ENCODE measurements at regions not wholly inside any gene's neighbourhood (a gene's known extent, or its start where the extent isn't known, plus 50 kb on each side); places are given as distances from the start of the nearest gene placed in this dataset.

DNA sequence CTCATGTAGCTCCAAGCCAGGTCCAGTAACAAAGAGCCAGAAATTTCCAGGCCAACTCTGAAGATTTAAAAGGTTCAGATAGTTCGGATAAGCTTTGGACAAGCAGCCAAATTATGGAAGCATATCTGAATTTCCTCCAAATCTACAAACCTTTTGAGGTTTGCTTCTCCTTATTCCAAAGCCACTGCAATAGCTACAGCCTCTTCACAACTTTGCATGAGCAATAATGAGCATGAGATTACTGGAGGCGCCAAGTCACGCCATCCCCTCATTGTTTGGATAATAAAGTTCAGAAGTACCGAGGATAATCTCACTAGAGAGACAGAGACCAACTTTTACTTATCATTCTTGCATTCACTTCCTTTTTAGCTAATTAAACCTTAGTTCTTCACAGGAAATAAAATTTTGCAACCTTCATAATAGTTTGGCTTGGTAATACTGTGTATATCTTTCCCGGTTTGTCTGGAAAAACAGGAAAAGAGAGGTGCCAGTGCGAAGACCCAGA, 329.6 kb upstream of the RSPO3 start (continued):
- no peak for TF ChIP-seq JUND (IDR thresholded peaks at IDR 0.05; ENCODE audit: low read depth, low read length)
- no peak for TF ChIP-seq JUNB (IDR thresholded peaks at IDR 0.05)
- no peak for TF ChIP-seq WRNIP1 (IDR thresholded peaks at IDR 0.05; ENCODE audit: borderline replicate concordance, low read depth, low read length)
- TF ChIP-seq FOXM1 (IDR thresholded peaks at IDR 0.05; ENCODE audit: low read depth, low read length): no peak

DNA sequence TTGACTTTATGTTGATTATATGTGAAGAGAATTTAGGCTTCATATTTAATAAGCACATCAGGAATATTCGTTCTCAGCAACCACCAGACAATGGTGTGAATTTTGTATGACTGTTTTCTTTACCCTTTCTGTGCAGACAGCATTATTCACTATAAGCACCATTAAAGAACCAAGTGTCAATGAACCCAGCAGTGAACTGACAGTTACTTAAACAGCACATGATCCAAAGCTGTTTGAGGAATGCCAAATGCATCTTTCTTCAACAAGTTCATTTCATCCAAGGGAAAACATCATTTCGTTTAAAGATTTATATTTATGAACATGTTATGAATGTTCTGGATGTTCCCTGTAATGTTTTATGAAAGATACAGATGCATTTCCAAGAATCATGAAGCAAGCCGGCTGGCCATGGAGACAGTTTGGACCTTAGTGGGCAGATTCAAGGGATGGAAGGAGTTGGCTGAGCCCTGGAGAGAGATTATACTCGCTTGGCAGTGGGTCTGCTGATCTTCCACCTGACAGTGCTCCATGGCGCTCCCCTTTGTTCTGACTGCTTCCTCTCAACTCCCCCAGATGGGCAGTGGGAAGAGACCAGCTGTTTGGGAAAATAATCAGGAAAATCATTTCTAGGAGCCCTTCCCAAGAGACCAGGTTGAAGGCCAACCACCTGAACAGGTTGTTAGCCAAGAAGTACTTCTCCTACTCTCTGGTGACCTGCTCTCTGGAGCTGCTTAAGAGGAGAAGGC, 326.0 kb upstream of the RSPO3 start:
- in situ Hi-C loops (cut with MboI) (no loop called here), intact Hi-C loops (cut with micrococcal nuclease; ENCODE audit: unreplicated experiment) (no loop called here)
- RAD21 ChIA-PET (ENCODE audit: unreplicated experiment): no interaction called here
- POLR2A ChIA-PET: no interaction called here
- H3K9ac ChIP-seq (ENCODE audit: control insufficient read depth, insufficient read depth, low read length): no peak overlapping the region
- no peak overlapping the region for H3K4me3 ChIP-seq
- DNase-seq (ENCODE audit: low read depth, low spot score) (no peak), ATAC-seq (no peak), FAIRE-seq (no peak)
- no peak overlapping the region for H3K4me2 ChIP-seq (ENCODE audit: control insufficient read depth, insufficient read depth)
- H3K27ac ChIP-seq (ENCODE audit: control insufficient read depth, insufficient read depth): no peak overlapping the region
- H4K20me1 ChIP-seq (ENCODE audit: control insufficient read depth, insufficient read depth): no peaks in the 10 kb centered on the region
- no peaks in the 10 kb centered on the region for H3K9me3 ChIP-seq (replicated peaks; ENCODE audit: control insufficient read depth, insufficient read depth, low read length)
- 19% methylated on average over 5 of the region's 5 CpGs for WGBS (ENCODE audit: insufficient coverage, insufficient replicate concordance, low lambda C conversion rate, missing lambda C conversion rate)
- H3K36me3 ChIP-seq (ENCODE audit: control insufficient read depth in 2 of 2, insufficient read depth in 2 of 2, low read length in 1 of 2): no peaks in the 10 kb centered on the region
- H3K27me3 ChIP-seq (replicated peaks in 1 of 2; ENCODE audit: control insufficient read depth in 2 of 2, insufficient read depth in 2 of 2, low read length in 1 of 2): no peaks in the 10 kb centered on the region
- H2AFZ ChIP-seq (ENCODE audit: control insufficient read depth, low read depth, low read length): no peak overlapping the region
- BruUV-seq (replicated peaks): no TSS peak
- H3K4me1 ChIP-seq (ENCODE audit: control insufficient read depth, insufficient read depth, low read length): no peaks in the 10 kb centered on the region
- CTCF ChIA-PET: interaction anchor here (0.9 to 1.6 kb wide), 2 partner anchors 9 to 12 kb away, joined by 3 to 4 read pairs; no protein-coding TSS in a partner anchor
- no peaks in the 10 kb centered on the region for H3K79me2 ChIP-seq (ENCODE audit: control insufficient read depth, insufficient read depth, low read length)
- SMC1A ChIA-PET (ENCODE audit: uncharacterized antibody, unreplicated experiment): no interaction called here
- TF ChIP-seq BACH1 (IDR thresholded peaks at IDR 0.05; ENCODE audit: borderline replicate concordance) (no peak), NRF1 (conservative IDR thresholded peaks at IDR 0.05; ENCODE audit: low read depth, low read length) (no peak)
- TF ChIP-seq, protein P1, sequence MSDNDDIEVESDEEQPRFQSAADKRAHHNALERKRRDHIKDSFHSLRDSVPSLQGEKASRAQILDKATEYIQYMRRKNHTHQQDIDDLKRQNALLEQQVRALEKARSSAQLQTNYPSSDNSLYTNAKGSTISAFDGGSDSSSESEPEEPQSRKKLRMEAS (IDR thresholded peaks at IDR 0.05; ENCODE audit: low read depth, low read length): no peak

All from GM12878 (cell line).